SK-N-DZ (cell line): ENCODE measurements at regions not wholly inside any gene's neighbourhood (a gene's known extent, or its start where the extent isn't known, plus 50 kb on each side); places are given as distances from the start of the nearest gene placed in this dataset.
"Not testable (repeated sequence)": the region's sequence is repeated elsewhere in the genome, so short reads cannot be mapped to it uniquely, and the experiment has no call there.

ENCODE experiments used
- DNase-seq: peaks from one replicate; pipeline ENCODE4 v3.0.0-alpha.2; 2015; ENCODE audit warnings: low spot score

GRCh38 chr5:1731091-1731639, 68.5 kb downstream of the MRPL36 start:
- DNase-seq: no peak

GRCh38 chr5:1730487-1730847, 69.2 kb downstream of the MRPL36 start:
- DNase-seq: no peak

DNA sequence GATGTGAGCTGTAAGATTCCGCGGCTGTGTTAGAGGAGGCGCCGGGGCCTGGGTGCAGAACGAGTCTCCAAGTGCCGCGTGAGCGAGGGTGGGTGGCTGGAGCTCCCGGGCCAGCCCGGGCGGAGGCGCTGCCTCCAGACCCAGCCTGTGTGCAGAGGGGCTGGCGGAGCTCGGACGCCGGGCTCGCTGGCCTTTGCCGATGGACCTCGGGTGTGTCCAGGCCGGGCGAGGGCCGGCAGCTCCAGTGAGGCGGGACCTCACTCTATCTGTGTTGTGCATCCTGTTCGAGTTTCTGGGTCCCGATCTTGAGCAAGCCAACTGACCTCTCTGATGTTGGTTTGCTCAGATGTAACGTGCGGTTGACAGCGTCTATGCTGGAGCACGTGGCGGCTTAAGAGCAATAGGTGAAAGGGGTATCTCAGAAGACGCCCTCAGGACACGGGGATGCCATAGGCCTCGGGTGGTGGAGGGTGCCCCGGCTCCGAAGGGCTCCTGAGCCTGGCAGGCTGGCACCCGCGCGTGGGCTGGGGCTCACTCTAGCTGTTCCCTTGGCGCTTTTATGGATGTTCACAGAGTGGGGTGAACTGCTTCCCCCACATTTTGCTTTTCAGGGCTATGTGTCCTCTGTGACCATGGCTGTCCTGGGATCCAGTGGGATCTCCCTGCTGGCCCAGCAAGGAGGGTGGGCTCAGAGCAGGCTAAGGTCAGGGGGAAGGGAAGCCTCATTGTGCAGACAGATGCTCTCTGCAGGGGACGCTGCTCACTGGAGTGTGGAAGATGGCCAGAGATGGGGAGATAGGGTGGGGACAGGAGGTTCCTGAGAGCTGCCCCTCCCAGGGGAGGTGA, 69.8 kb downstream of the MRPL36 start:
- no peak for DNase-seq

DNA sequence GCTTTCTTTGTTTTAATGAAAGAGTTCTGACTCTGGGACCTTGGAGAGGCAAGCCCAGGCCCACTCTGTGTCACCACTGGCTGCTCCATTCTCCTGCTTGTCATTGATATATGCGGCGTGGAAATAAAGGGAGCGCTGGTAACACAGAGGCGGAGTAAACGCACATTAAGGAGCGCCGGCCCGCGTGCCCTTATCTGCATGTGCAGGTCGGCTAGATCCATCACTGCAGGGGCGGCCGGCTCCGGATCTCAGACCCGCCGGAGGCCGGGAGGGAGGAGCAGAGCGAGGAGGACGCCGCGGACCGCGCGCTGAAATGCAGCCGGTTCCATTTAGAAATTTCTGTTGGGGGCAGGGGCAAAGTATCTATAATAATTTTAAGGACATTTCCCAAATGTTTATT, 70.8 kb downstream of the MRPL36 start:
- DNase-seq: no peak

GRCh38 chr5:1727571-1727970, 72.1 kb downstream of the MRPL36 start:
- no peak for DNase-seq

DNA sequence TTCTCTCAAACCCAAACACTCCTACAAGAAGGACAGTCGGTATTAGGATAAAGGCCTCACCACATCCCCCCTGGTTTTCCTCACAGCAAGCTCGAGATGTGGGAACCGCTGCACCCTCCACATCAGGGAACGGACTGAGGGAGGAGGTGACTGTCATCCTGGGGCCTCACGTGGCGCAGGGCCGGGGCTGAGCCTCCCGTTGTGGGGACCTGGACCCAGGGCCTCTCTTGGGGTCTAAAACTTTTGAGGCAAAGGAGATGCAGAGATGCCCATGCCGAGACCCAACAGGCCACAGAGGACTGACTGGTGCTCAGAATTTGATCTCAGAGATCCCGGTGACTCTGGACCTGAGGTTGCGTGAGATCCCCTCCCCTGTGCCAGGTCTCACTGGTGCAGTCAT, 72.7 kb downstream of the MRPL36 start:
- no peak for DNase-seq

DNA sequence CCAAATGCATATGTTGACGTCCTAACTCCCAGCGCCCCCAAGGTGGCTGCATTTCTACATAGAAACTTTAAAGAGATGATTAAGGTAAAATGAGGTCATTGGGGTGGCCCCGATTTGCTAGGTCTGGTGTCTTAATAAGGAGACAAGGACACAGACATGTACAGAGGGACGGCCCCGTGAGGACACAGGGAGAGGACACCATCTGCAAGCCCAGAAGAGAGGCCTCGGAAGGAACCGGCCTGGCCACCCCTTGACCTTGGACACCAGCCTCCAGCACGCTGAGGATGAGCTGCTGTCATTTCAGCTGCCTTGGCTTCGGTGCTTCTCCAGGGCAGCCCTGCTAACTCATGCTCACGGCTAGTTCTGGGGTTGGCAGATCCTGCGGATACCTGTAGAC, 73.2 kb downstream of the MRPL36 start:
- no peak for DNase-seq

DNA sequence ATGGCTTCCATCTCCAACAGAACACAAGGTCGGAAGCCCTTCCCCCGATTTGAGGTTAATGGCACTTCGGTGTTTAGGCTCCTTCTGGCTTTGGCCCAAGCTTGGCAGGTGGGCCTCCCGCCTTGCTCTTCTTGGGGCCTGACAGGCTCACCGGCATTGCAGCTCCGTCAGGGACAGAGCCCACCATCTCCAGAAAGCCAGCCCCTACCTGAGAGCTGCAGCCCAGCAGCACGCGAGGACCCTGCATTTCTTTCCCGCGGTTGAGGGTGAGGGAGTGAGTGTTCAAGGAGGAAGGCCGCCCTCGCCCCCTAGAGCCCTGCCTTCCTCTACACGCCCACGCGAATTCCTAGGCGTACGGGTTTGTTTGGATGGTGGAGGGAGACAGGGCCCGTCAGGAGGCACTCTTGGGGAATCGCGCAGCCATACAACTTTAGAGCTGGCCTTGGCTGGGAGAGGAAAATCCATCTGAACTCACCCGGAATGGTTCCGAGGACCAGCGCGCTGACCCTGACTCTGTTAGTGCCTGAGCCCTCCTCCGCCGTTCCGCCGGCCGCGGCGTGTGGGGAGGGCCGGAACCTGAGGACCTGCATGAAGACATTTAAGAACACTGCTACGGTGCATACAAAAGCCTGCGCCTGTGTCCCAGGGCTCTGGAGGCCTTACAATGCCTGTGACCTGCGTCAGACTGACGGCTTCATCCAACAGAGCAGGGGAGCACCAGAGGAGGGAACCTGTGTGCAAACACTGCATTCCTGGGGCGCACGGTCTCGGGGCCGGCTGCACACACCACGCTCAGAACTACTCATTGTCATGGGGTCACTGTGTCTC, 73.8 kb downstream of the MRPL36 start:
- DNase-seq: no peak

DNA sequence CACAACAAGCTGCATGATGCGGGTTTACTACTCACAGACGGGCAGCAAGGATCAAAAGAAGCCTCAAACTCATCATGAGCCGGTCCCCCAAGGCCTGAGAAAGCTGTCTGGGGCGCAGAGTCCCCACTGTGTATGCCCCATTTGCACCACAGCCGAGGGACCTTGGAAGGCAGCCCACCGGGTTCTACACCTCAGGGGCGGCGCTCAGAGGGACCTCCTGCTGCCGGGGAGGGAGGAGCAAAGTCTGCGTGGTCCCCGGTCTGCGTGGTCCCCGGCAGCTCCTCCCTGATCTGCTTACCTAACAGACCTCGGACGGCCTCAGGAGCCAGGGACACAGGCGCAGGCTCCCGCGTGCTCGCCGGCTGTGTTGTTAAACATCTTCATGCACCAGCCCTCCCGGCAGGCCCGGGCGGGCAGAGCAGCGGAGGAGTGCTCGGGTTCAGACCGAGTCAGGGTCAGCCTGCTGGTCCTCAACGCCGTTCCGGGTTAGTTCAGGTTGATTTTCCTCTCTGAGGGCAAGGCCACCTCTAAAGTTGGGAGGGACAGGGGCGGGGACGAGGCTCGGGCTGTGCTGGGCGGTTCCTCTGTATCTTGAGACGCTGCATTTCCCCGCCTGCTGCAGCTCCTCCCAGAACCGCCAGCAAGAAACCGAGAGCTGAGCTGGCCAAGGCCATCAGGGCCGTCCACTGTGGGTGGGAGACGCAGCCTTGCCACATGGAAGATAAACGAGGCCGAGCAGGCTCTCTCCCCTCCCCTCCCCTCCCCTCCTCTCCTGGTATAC, 74.6 kb downstream of the MRPL36 start:
- DNase-seq: no peak

- no peak for DNase-seq
Measured at GRCh38 chr5:1723957-1724821, 75.4 kb downstream of the MRPL36 start.

DNA sequence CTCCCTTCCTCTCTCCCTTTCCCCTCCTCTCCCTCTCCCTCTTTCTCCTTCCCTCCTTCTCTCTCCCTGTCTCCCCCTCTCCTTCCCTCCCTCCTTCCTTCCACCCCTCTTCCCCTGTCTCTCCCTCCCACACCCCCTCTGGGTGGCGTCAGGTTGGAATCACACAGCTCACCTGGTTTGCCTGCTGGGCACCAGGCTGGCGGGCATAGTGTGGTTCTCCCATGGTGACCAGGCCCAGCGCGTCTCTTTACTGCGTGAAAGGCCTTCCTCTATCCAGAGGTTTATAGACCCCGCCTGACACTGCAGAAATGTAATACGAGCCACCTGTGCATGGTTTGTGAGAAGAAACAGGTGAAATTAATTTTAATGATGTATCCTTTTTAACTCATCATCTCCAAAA, 76.2 kb downstream of the MRPL36 start:
- DNase-seq: no peak

- no peak for DNase-seq
Measured at GRCh38 chr5:1722877-1723276, 76.8 kb downstream of the MRPL36 start.

- no peak for DNase-seq
Measured at GRCh38 chr5:1720396-1721110, 79.1 kb downstream of the MRPL36 start.

DNA sequence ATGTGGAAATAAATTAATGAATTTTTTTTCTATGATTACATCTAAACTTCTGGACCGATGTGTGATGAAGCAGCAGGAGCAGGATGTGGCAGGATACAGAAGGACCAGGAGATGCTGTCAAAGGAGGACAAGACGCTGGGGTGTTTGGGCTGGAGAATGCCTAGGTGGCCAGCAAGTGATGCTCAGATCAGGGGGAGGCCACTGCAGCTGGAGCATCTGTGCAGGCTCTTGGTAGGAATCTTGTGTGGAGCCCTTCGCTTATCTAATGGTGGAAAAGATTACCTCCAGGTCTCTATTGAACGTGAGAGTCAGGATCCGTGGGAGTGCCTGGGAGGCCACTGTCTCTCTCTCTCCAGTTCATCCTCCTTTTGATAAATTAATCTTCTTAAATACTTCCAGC, 79.8 kb downstream of the MRPL36 start:
- no peak for DNase-seq

DNA sequence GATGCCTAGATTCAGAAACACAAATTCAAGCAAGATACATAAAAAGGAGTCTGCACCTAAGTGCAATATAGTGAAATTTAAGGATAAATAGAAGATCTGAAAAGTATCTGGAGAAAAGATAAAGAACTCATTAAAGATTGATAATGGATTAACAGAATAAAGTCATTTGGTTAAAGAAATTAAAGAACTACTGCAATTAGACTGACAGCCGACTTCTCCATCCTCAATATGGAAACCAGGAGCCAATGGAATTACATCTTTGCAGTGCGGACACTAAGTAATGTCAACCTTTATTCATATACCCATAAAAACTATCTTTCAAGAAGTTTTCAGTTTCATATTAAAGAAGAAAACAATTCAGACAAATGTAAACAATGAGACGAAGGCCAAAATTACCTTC, 81.0 kb downstream of the MRPL36 start:
- no peak for DNase-seq

DNA sequence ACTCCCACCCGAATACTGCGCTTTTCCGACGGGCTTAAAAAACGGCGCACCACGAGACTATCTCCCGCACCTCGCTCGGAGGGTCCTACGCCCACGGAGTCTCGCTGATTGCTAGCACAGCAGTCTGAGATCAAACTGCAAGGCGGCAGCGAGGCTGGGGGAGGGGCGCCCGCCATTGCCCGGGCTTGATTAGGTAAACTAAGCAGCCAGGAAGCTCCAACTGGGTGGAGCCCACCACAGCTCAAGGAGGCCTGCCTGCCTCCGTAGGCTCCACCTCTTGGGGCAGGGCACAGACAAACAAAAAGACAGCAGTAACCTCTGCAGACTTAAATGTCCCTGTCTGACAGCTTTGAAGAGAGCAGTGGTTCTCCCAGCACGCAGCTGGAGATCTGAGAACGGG, 89.5 kb downstream of the MRPL36 start:
- not testable (repeated sequence) for DNase-seq

DNA sequence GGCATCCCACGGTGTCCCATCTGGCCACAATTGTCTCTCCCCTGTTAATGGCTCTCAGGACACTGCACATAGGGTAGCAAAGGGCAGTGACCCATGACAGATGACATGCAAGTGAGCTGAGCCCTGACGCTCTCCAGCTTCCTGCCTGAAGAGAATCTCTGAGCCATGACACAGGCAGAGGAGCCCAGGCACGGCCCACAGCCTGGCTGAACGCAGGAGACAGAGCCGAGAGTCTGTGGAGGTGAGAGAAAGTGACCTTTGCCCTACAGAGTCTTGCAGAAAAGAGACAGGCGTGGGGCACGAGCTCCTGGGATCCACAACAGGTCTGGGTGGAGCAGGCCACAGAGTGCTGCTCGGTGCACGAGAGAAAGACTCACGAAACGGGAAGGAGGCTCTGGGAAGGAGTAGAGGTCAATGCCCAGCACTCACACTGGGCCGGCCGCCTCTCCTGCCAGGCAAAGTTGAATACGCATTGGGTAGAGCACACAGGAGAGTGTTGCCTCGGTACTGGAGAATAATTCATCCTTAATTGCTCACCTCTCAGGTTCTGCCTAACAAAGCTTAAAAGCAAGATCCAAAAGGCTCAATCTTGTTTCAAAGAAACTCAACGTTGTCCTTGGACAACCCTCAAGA, 90.3 kb downstream of the MRPL36 start:
- DNase-seq: no peak

- no peak for DNase-seq
Measured at GRCh38 chr5:1708592-1709141, 91.0 kb downstream of the MRPL36 start.

DNA sequence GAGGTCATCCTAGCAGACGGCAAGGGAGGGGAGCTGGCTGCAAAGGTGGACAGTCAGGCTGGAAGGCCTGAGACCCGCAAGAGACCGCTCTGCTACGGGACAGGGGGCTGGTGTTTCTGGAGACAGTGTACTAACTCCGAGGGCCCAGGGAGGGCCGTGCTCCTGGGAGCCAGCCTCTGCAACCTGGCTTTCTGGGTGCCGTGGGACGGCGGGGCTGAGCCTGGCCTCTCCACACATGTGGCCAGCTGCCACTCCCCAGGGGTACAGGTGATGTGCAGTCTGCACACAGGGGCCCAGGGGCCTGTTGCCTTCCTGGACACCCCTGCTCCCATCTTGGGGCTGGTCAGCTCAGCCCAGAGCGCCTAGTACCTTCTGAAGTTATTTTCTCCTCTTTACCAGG, 92.2 kb downstream of the MRPL36 start:
- DNase-seq: no peak
